ENCODE measurements at regions not wholly inside any gene's neighbourhood (a gene's known extent, or its start where the extent isn't known, plus 50 kb on each side); places are given as distances from the start of the nearest gene placed in this dataset.

- H3K27me3 ChIP-seq (replicated peaks in 1 of 4; ENCODE audit: control insufficient read depth in 3 of 4, extremely low read depth in 1 of 4, insufficient read depth in 3 of 4, low read length in 3 of 4) = no peaks in the 10 kb centered on the region
- no peak overlapping the region for H3K4me2 ChIP-seq (ENCODE audit: insufficient read depth in 1 of 2, low read depth in 2 of 2, low read length in 2 of 2)
- peaks cover 5% of the 10 kb centered on the region; the same call in 1 of the 2 replicates for H3K23me2 ChIP-seq (ENCODE audit: low read depth, low read length)
- H3K4ac ChIP-seq (replicated peaks; ENCODE audit: insufficient read length, low read depth, low read length) = no peak overlapping the region
- no peaks in the 10 kb centered on the region for H3K79me2 ChIP-seq (ENCODE audit: control insufficient read depth in 1 of 2, insufficient read depth in 2 of 2, low read length in 2 of 2)
- H2BK5ac ChIP-seq (ENCODE audit: low read depth, low read length) = peak overlapping the region; percentile 16; the same call in 1 of the 2 replicates
- H3K14ac ChIP-seq (ENCODE audit: insufficient read length) = no peak overlapping the region
- H2BK120ac ChIP-seq (replicated peaks; ENCODE audit: low read depth, low read length) = peak overlapping the region; percentile 44
- DNase-seq (ENCODE audit: low read depth in 1 of 2, low spot score in 2 of 2) (peak in 1 of 2 experiments; percentile 17), FAIRE-seq (no peak)
- peak overlapping the region; percentile 95 for H2BK20ac ChIP-seq (ENCODE audit: low read length)
- no peak overlapping the region for H3K4me3 ChIP-seq (ENCODE audit: extremely low read depth in 1 of 4, insufficient read depth in 2 of 4, low read depth in 3 of 4, low read length in 4 of 4)
- H3K36me3 ChIP-seq (ENCODE audit: control insufficient read depth in 2 of 4, insufficient read depth in 4 of 4, low read length in 3 of 4) = peaks cover 0 to 6% (median 0%) of the 10 kb centered on the region in 4 experiments; a peak in 2 of 8 replicates
- no peak overlapping the region for H2AK5ac ChIP-seq (ENCODE audit: low read depth, low read length)
- H2BK15ac ChIP-seq (ENCODE audit: low read length) = no peak overlapping the region
- H3K4me1 ChIP-seq (replicated peaks in 1 of 4; ENCODE audit: control insufficient read depth in 3 of 4, insufficient read depth in 4 of 4, low read length in 3 of 4) = peaks cover 3 to 28% (median 23%) of the 10 kb centered on the region in 4 experiments; a peak in 6 of 7 replicates
- 84% methylated on average over 9 of the region's 9 CpGs; no CpG with 5 or more reads in 1 of the 2 experiments for WGBS, 2 experiments (ENCODE audit: extremely low coverage in 1 of 2, insufficient coverage in 1 of 2, insufficient read length in 1 of 2, insufficient replicate concordance in 2 of 2, low coverage in 1 of 2, low lambda C conversion rate in 2 of 2, missing lambda C conversion rate in 1 of 2)
- H4K8ac ChIP-seq (ENCODE audit: extremely low read depth, insufficient read depth, low read length) = no peak overlapping the region
- peak overlapping the region; percentile 82; the same call in 1 of the 2 replicates for H2BK12ac ChIP-seq (ENCODE audit: low read depth, low read length)
- ChIA-PET CTCF (ENCODE audit: partially characterized antibody) (interaction anchor here (0.6 to 2.6 kb wide), 3 partner anchors 12 to 1132 kb away, joined by 3 to 8 read pairs (median 3); no protein-coding TSS in a partner anchor), POLR2A (ENCODE audit: partially characterized antibody) (no interaction called here)
- H4K5ac ChIP-seq (ENCODE audit: insufficient read length, low read depth, low read length) = no peak overlapping the region
- no peaks in the 10 kb centered on the region for H3K79me1 ChIP-seq (ENCODE audit: low read depth, low read length)
- no peak overlapping the region for H2AFZ ChIP-seq (ENCODE audit: low read length)
- H3K27ac ChIP-seq (ENCODE audit: low read depth, low read length) = no peak overlapping the region
- no peak overlapping the region for H3K9ac ChIP-seq (replicated peaks in 1 of 4; ENCODE audit: extremely low read depth in 1 of 4, low read depth in 3 of 4, low read length in 3 of 4)
- H4K20me1 ChIP-seq (replicated peaks in 1 of 2; ENCODE audit: control insufficient read depth in 1 of 2, insufficient read depth in 2 of 2, low read length in 2 of 2) = peaks cover 0 to 4% of the 10 kb centered on the region in 2 experiments
- no peak overlapping the region for H3K56ac ChIP-seq (replicated peaks; ENCODE audit: insufficient read length, low read depth, low read length)
- no peak overlapping the region for H3K23ac ChIP-seq (ENCODE audit: insufficient read length)
- H4K91ac ChIP-seq (replicated peaks; ENCODE audit: insufficient read length, low read length) = peak overlapping the region; percentile 23
- H3K18ac ChIP-seq (ENCODE audit: extremely low read depth, low read length) = no peak overlapping the region; the same call in 1 of the 2 replicates
- H3K9me3 ChIP-seq (ENCODE audit: insufficient read depth in 2 of 2, low read depth in 1 of 2, low read length in 1 of 2) = peaks cover 12 to 14% of the 10 kb centered on the region in 2 experiments
- TF ChIP-seq TAF7 (optimal IDR thresholded peaks at IDR 0.05; ENCODE audit: borderline replicate concordance, low read depth, low read length) (no peak), KDM1A (IDR thresholded peaks at IDR 0.05; ENCODE audit: borderline replicate concordance, low read length) (no peak), FOSL1 (IDR thresholded peaks at IDR 0.05; ENCODE audit: insufficient read depth, low read depth, low read length) (no peak), CHD1 (IDR thresholded peaks at IDR 0.05; ENCODE audit: low read depth, low read length) (no peak), YY1 (IDR thresholded peaks at IDR 0.05; ENCODE audit: low read depth, low read length) (no peak), SIRT6 (IDR thresholded peaks at IDR 0.05; ENCODE audit: low read length) (no peak), BRCA1 (IDR thresholded peaks at IDR 0.05; ENCODE audit: low read depth, low read length) (no peak), JUND (IDR thresholded peaks at IDR 0.05; ENCODE audit: low read length) (no peak), SAP30 (IDR thresholded peaks at IDR 0.05; ENCODE audit: insufficient read depth, insufficient replicate concordance, low read length) (no peak), KDM4A (IDR thresholded peaks at IDR 0.05; ENCODE audit: low read depth, low read length, severe bottlenecking) (no peak), SP1 (IDR thresholded peaks at IDR 0.05; ENCODE audit: low read depth, low read length) (no peak), HDAC2 (IDR thresholded peaks at IDR 0.05; ENCODE audit: borderline replicate concordance in 1 of 2, low read depth in 2 of 2, low read length in 2 of 2) (no peak)
These were observed 184.1 kb upstream of the ARL4C start for GRCh38 chr2:234680688-234681619.
